HepG2 (cell line): ENCODE measurements at regions not wholly inside any gene's neighbourhood (a gene's known extent, or its start where the extent isn't known, plus 50 kb on each side); places are given as distances from the start of the nearest gene placed in this dataset.

Source experiments
- BHLHE40 ChIP-seq: IDR thresholded peaks from 2 replicates; pipeline ENCODE4 v1.6.1; 2011; ENCODE audit warnings: low read length, improper control_type of control experiment
- ELF1 ChIP-seq: sonication (generic); formaldehyde crosslinking; IDR thresholded peaks from 2 replicates; pipeline ENCODE4 v1.4.0; 2020; ENCODE audit warnings: missing genetic modification reagents
- EZH2 ChIP-seq: conservative IDR thresholded peaks from 2 replicates; pipeline ENCODE4 v1.6.1; 2012; ENCODE audit warnings: mild to moderate bottlenecking, low read depth, low read length, moderate library complexity
- MXI1 ChIP-seq: IDR thresholded peaks from 3 replicates; pipeline ENCODE4 v1.6.1; 2012; ENCODE audit warnings: low read depth, low read length, inconsistent platforms, borderline replicate concordance
- NFIC ChIP-seq: IDR thresholded peaks from 2 replicates; pipeline ENCODE4 v1.6.1; 2012; ENCODE audit warnings: mild to moderate bottlenecking, low read length, inconsistent platforms
- POLR2A ChIP-seq, 2 experiments: IDR thresholded peaks; 2 replicates each; pipeline ENCODE4 v1.6.1; 2011; ENCODE audit warnings: low read depth in 2 of 2, low read length in 2 of 2, mild to moderate bottlenecking in 1 of 2, moderate library complexity in 1 of 2; ENCODE audit not compliant: insufficient read depth in 1 of 2
- RBM39 ChIP-seq: fragments of 200-400 bp; formaldehyde crosslinking; IDR thresholded peaks from one replicate; pipeline ENCODE4 v1.6.1; 2018; ENCODE audit warnings: antibody characterized with exemption, mild to moderate bottlenecking, low read depth, low read length; ENCODE audit not compliant: poor library complexity, severe bottlenecking
- SOX6 ChIP-seq, 2 experiments: fragments of 450-650 bp in 1 of 2; sonication (generic) in 1 of 2; formaldehyde crosslinking in 1 of 2; IDR thresholded peaks; 2 replicates each; pipeline versions ENCODE4 v1.4.0 to v1.6.1; 2017 to 2020; ENCODE audit warnings: antibody characterized with exemption in 1 of 2, mild to moderate bottlenecking in 1 of 2, missing genetic modification reagents in 1 of 2
- USF2 ChIP-seq, 2 experiments: sonication (generic) in 1 of 2; formaldehyde crosslinking in 1 of 2; IDR thresholded peaks; 2 replicates each; pipeline versions ENCODE4 v1.5.1 to v1.6.1; 2011 to 2020; ENCODE audit warnings: borderline replicate concordance in 1 of 2, low read depth in 1 of 2, low read length in 1 of 2, mild to moderate bottlenecking in 1 of 2, missing genetic modification reagents in 1 of 2, moderate library complexity in 1 of 2
- ZNF703 ChIP-seq: sonication (generic); formaldehyde crosslinking; IDR thresholded peaks from 2 replicates; pipeline ENCODE4 v1.5.1; 2020; ENCODE audit warnings: missing genetic modification reagents, mild to moderate bottlenecking, moderate library complexity, borderline replicate concordance
- TF ChIP-seq, protein P1 (sequence below): IDR thresholded peaks from 2 replicates; pipeline ENCODE4 v1.4.0; 2020; ENCODE audit warnings: mild to moderate bottlenecking, missing genetic modification reagents

- no peak for TF ChIP-seq ELF1 (CRISPR knock-in tag)
- no peak for TF ChIP-seq MXI1
- TF ChIP-seq, protein P1, sequence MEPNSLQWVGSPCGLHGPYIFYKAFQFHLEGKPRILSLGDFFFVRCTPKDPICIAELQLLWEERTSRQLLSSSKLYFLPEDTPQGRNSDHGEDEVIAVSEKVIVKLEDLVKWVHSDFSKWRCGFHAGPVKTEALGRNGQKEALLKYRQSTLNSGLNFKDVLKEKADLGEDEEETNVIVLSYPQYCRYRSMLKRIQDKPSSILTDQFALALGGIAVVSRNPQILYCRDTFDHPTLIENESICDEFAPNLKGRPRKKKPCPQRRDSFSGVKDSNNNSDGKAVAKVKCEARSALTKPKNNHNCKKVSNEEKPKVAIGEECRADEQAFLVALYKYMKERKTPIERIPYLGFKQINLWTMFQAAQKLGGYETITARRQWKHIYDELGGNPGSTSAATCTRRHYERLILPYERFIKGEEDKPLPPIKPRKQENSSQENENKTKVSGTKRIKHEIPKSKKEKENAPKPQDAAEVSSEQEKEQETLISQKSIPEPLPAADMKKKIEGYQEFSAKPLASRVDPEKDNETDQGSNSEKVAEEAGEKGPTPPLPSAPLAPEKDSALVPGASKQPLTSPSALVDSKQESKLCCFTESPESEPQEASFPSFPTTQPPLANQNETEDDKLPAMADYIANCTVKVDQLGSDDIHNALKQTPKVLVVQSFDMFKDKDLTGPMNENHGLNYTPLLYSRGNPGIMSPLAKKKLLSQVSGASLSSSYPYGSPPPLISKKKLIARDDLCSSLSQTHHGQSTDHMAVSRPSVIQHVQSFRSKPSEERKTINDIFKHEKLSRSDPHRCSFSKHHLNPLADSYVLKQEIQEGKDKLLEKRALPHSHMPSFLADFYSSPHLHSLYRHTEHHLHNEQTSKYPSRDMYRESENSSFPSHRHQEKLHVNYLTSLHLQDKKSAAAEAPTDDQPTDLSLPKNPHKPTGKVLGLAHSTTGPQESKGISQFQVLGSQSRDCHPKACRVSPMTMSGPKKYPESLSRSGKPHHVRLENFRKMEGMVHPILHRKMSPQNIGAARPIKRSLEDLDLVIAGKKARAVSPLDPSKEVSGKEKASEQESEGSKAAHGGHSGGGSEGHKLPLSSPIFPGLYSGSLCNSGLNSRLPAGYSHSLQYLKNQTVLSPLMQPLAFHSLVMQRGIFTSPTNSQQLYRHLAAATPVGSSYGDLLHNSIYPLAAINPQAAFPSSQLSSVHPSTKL (CRISPR knock-in tag): no peak
- no peak for TF ChIP-seq USF2 (IDR thresholded peaks at IDR 0.05; ENCODE audit: low read depth, low read length)
- no peak for TF ChIP-seq USF2 (CRISPR knock-in tag; IDR thresholded peaks at IDR 0.05; ENCODE audit: borderline replicate concordance)
- TF ChIP-seq BHLHE40: no peak
- TF ChIP-seq POLR2A (IDR thresholded peaks at IDR 0.05; ENCODE audit: insufficient read depth in 1 of 2, low read depth in 2 of 2, low read length in 2 of 2): no peak
- no peak for TF ChIP-seq EZH2
- TF ChIP-seq SOX6 (IDR thresholded peaks at IDR 0.05): no peak
- TF ChIP-seq SOX6 (CRISPR knock-in tag; IDR thresholded peaks at IDR 0.05): no peak
- no peak for TF ChIP-seq RBM39
- TF ChIP-seq NFIC: no peak
- TF ChIP-seq ZNF703 (CRISPR knock-in tag): no peak
Measured at GRCh38 chr5:67273689-67274356, 77.2 kb upstream of the CD180 start.
